Osteocyte (in vitro differentiated cells): ENCODE measurements at regions not wholly inside any gene's neighbourhood (a gene's known extent, or its start where the extent isn't known, plus 50 kb on each side); places are given as distances from the start of the nearest gene placed in this dataset.

Experiments used
- DNase-seq: peaks from one replicate; pipeline ENCODE4 v3.0.0; 2021; ENCODE audit warnings: mixed read lengths; ENCODE audit not compliant: unreplicated experiment; ENCODE audit errors: extremely low spot score
- H3K27ac Mint-ChIP-seq: one replicate; pipeline ENCODE4 v1.8.0; 2021; ENCODE audit warnings: mild to moderate bottlenecking, mixed read lengths; ENCODE audit not compliant: unreplicated experiment
- H3K27me3 Mint-ChIP-seq: one replicate; pipeline ENCODE4 v1.8.0; 2021; ENCODE audit warnings: mixed read lengths; ENCODE audit not compliant: unreplicated experiment
- H3K36me3 Mint-ChIP-seq: one replicate; pipeline ENCODE4 v1.8.0; 2021; ENCODE audit warnings: mixed read lengths; ENCODE audit not compliant: unreplicated experiment
- H3K4me1 Mint-ChIP-seq: one replicate; pipeline ENCODE4 v1.8.0; 2021; ENCODE audit warnings: mixed read lengths; ENCODE audit not compliant: unreplicated experiment
- H3K4me3 Mint-ChIP-seq: one replicate; pipeline ENCODE4 v1.8.0; 2021; ENCODE audit warnings: mild to moderate bottlenecking, moderate library complexity, mixed read lengths; ENCODE audit not compliant: unreplicated experiment
- H3K9me3 Mint-ChIP-seq: one replicate; pipeline ENCODE4 v1.8.0; 2021; ENCODE audit warnings: mixed read lengths; ENCODE audit not compliant: unreplicated experiment
- TF ChIP-seq, protein P1 (sequence below): fragments of 200-600 bp; sonication (generic); IDR thresholded peaks from 2 replicates; pipeline ENCODE4 v1.5.0; 2021; ENCODE audit warnings: antibody characterized with exemption, mild to moderate bottlenecking, moderate library complexity

- TF ChIP-seq, protein P1, sequence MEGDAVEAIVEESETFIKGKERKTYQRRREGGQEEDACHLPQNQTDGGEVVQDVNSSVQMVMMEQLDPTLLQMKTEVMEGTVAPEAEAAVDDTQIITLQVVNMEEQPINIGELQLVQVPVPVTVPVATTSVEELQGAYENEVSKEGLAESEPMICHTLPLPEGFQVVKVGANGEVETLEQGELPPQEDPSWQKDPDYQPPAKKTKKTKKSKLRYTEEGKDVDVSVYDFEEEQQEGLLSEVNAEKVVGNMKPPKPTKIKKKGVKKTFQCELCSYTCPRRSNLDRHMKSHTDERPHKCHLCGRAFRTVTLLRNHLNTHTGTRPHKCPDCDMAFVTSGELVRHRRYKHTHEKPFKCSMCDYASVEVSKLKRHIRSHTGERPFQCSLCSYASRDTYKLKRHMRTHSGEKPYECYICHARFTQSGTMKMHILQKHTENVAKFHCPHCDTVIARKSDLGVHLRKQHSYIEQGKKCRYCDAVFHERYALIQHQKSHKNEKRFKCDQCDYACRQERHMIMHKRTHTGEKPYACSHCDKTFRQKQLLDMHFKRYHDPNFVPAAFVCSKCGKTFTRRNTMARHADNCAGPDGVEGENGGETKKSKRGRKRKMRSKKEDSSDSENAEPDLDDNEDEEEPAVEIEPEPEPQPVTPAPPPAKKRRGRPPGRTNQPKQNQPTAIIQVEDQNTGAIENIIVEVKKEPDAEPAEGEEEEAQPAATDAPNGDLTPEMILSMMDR = no peak
- H3K4me3 Mint-ChIP-seq = no peak overlapping the region
- H3K4me1 Mint-ChIP-seq = peaks cover 62% of the 10 kb centered on the region
- H3K9me3 Mint-ChIP-seq = no peaks in the 10 kb centered on the region
- peak overlapping the region; percentile 88 for H3K27ac Mint-ChIP-seq
- no peak for DNase-seq
- H3K27me3 Mint-ChIP-seq = no peaks in the 10 kb centered on the region
- H3K36me3 Mint-ChIP-seq = no peaks in the 10 kb centered on the region
Measured at GRCh38 chr2:120910956-120911951, 175.6 kb downstream of the GLI2 start.

- no peak for DNase-seq
- Mint-ChIP-seq H3K4me1 (peaks cover 73% of the 10 kb centered on the region), H3K36me3 (no peaks in the 10 kb centered on the region), H3K9me3 (no peaks in the 10 kb centered on the region), H3K27me3 (no peaks in the 10 kb centered on the region), H3K4me3 (peak overlapping the region; percentile 26), H3K27ac (peak overlapping the region; percentile 88)
- TF ChIP-seq, protein P1 = no peak
Measured at GRCh38 chr2:120912101-120912985, 176.7 kb downstream of the GLI2 start.

GRCh38 chr2:120913972-120914838, 178.5 kb downstream of the GLI2 start:
- H3K4me3 Mint-ChIP-seq = no peak overlapping the region
- no peaks in the 10 kb centered on the region for H3K27me3 Mint-ChIP-seq
- no peaks in the 10 kb centered on the region for H3K36me3 Mint-ChIP-seq
- TF ChIP-seq, protein P1 = no peak
- no peak for DNase-seq
- H3K27ac Mint-ChIP-seq = peak overlapping the region; percentile 89
- no peaks in the 10 kb centered on the region for H3K9me3 Mint-ChIP-seq
- peaks cover 85% of the 10 kb centered on the region for H3K4me1 Mint-ChIP-seq

- Mint-ChIP-seq H3K27ac (peak overlapping the region; percentile 89), H3K4me1 (peaks cover 90% of the 10 kb centered on the region), H3K36me3 (no peaks in the 10 kb centered on the region), H3K27me3 (no peaks in the 10 kb centered on the region), H3K4me3 (no peak overlapping the region), H3K9me3 (no peaks in the 10 kb centered on the region)
- DNase-seq = peak; percentile 91
- TF ChIP-seq, protein P1 = no peak
Measured at GRCh38 chr2:120914839-120915521, 179.3 kb downstream of the GLI2 start.
